Keratinocyte (primary cell): ENCODE measurements at regions not wholly inside any gene's neighbourhood (a gene's known extent, or its start where the extent isn't known, plus 50 kb on each side); places are given as distances from the start of the nearest gene placed in this dataset.

Experiments used
- CTCF ChIP-seq, 3 experiments: IDR thresholded peaks in 1 of 3; conservative IDR thresholded peaks in 1 of 3; optimal IDR thresholded peaks in 1 of 3; 2 replicates in 2 of 3; 3 replicates in 1 of 3; pipeline versions ENCODE3 to v1.5.1; 2011; ENCODE audit warnings: low read length in 3 of 3, mild to moderate bottlenecking in 3 of 3, moderate library complexity in 2 of 3, control low read depth in 1 of 3, inconsistent platforms in 1 of 3; ENCODE audit not compliant: insufficient read depth in 2 of 3; ENCODE audit errors: extremely low read depth in 1 of 3
- EZH2 ChIP-seq: IDR thresholded peaks from one replicate; pipeline ENCODE4 v1.6.1; 2012; ENCODE audit warnings: inconsistent platforms, mild to moderate bottlenecking, low read length, moderate library complexity

GRCh38 chr14:97117693-97118092 lies 320.5 kb downstream of the VRK1 start:
- TF ChIP-seq CTCF (optimal IDR thresholded peaks at IDR 0.05 in 1 of 3, IDR thresholded peaks at IDR 0.05 in 1 of 3, conservative IDR thresholded peaks at IDR 0.05 in 1 of 3; ENCODE audit: extremely low read depth in 1 of 3, insufficient read depth in 2 of 3, low read length in 3 of 3) = no peak
- TF ChIP-seq EZH2 = no peak
